Adrenal gland (tissue), 5 donors: ENCODE measurements at regions not wholly inside any gene's neighbourhood (a gene's known extent, or its start where the extent isn't known, plus 50 kb on each side); places are given as distances from the start of the nearest gene placed in this dataset.
A peak's percentile ranks its signal among the peaks of the same experiment; 100 is the strongest.

ENCODE experiments used
- POLR2A ChIP-seq, 2 donors: fragments of 450-650 bp; IDR thresholded peaks; one replicate each; pipeline ENCODE4 v1.6.1; 2017; ENCODE audit warnings: antibody characterized with exemption in 2 of 2, mild to moderate bottlenecking in 2 of 2, moderate library complexity in 1 of 2
- TF ChIP-seq, protein P1 (sequence below), 6 experiments: fragments of 450-650 bp in 4 of 6; fragments of 200-600 bp in 2 of 6; sonication (generic) in 1 of 6; IDR thresholded peaks; 1 replicate in 5 of 6; 2 replicates in 1 of 6; pipeline versions ENCODE4 v1.5.1 to v1.8.0; 2016 to 2021; ENCODE audit warnings: antibody characterized with exemption in 6 of 6, mild to moderate bottlenecking in 2 of 6, moderate library complexity in 1 of 6
- donor health status: DM: no; HTN: no; CAD: no.

DNA sequence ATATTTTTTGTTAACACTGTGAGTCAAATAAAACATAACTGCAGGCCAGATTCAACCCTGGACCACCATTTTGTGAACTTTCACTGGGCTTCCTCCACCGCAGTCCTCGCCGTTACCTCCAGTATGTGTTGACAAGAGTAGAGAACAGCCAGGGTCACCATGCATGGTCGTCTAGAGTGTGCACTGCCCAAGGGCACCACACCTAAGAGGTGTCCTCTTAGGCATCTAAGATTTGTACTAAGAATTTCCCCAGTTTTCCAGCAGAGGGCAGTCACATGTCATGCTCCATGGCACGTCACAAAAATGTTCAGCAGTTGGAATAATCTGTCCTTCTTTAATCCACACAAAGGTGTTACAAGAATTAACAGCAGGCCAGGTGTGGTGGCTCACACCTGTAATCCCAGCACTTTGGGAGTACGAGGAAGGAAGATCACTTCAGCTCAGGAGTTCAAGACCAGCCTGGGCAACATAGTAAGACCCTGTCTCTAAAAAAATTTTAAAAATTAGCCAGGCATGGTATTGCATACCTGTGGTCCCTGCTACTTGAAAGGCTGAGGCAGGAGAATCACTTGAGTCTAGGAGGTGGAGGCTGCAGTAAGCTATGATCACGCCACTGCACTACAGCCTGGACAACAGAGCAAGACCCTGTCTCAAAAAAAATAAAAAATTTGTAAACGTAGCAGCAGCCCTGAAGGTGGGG is 71.2 kb upstream of the FOXK1 start:
- TF ChIP-seq, protein P1, sequence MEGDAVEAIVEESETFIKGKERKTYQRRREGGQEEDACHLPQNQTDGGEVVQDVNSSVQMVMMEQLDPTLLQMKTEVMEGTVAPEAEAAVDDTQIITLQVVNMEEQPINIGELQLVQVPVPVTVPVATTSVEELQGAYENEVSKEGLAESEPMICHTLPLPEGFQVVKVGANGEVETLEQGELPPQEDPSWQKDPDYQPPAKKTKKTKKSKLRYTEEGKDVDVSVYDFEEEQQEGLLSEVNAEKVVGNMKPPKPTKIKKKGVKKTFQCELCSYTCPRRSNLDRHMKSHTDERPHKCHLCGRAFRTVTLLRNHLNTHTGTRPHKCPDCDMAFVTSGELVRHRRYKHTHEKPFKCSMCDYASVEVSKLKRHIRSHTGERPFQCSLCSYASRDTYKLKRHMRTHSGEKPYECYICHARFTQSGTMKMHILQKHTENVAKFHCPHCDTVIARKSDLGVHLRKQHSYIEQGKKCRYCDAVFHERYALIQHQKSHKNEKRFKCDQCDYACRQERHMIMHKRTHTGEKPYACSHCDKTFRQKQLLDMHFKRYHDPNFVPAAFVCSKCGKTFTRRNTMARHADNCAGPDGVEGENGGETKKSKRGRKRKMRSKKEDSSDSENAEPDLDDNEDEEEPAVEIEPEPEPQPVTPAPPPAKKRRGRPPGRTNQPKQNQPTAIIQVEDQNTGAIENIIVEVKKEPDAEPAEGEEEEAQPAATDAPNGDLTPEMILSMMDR (IDR thresholded peaks at IDR 0.05), result peak; percentile 69 to 93 (median 84)
- no peak for TF ChIP-seq POLR2A (IDR thresholded peaks at IDR 0.05)
